Middle frontal gyrus (tissue), 1 donor: ENCODE measurements at regions not wholly inside any gene's neighbourhood (a gene's known extent, or its start where the extent isn't known, plus 50 kb on each side); places are given as distances from the start of the nearest gene placed in this dataset.

Experiments
- DNase-seq: peaks from one replicate; pipeline ENCODE4 v3.0.0-alpha.2; 2015; ENCODE audit warnings: low spot score; ENCODE audit errors: extremely low spot score

DNA sequence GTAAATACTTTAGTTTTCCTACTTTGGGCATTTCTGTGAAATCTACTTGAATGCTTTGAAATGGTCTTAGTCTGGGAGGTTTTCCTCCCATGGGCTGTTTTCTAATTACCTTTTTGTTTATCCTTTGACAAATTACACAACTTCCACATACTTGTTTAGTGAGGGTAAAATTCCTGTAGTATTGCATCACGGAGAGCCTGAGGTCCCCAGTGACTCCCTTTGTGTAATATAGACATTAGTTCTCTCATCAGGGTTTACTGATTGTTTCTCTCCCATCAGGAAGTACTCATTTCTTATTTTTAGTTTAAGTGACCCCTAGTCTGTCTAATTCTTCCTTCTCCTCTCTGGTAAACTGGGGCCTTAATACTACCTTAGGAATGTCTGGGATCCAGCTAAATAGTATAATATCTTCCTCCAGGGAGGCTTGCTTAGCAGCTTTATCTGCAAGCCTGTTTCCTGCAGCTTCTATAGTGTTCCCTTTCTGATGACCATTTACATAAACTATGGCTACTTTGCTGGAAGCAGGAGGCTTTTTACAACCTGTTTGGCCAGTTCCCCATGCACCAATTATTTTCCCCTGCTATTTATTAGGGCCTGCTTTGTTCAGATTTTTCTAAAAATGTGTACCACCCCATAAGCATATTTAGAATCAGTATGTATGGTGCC, 87.2 kb upstream of the XCR1 start:
- no peak for DNase-seq

DNA sequence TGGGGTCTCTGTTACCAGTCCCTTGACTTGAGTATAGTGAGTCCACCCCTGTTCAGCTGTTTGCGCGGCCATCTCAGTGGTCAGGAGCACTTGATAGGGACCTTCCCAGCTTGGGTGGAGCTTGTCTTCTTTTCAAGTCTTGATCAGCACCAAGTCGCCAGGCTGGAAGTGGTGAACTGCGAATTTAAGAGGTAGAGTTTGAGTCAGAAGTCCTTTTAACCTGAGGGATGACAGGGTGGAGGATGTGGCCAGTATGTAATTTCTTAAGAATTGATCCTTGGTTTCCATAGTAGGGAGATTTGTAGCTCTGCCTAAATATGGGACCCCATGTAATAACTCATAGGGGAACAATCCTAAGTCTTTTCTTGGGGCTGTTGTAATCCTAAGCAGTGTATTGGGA, 86.3 kb upstream of the XCR1 start:
- no peak for DNase-seq

DNA sequence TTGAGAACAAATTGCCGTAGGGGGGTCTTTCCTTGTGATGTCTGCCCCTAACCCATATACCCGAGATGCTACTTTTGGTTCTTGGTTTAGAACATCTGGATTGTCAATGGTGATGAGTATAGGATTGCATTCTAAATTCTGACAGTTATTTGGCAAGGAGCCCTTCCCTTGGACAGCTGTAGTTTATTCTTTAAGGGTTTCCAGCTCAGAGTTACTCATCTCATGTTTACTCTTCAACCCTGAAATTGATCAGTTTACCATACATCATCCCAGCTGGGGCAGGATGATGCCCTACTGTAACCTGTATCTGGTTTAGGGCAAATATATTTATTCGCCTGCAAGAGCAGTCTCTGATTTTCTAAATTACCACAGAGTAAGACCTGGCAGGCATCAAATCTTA, 85.7 kb upstream of the XCR1 start:
- DNase-seq: no peak

DNA sequence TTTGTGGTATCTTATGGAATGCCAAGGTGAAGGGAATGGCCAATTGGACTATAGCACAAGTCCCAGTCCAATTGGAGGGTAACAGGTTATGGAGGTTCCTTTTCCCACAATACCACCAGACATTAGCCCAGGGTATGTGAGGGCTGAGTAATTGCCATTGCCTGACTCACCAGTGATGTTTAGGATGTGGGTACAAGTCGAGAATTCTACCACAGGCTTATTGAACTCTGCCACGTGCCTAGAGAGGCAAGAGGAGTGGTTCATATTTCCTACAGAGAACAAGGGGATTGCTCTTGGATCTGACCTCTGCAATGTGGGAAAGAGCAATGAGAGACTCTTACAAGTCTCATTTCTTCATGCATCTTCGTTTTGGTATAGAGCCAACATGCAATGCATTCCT, 85.0 kb upstream of the XCR1 start:
- DNase-seq: no peak

DNA sequence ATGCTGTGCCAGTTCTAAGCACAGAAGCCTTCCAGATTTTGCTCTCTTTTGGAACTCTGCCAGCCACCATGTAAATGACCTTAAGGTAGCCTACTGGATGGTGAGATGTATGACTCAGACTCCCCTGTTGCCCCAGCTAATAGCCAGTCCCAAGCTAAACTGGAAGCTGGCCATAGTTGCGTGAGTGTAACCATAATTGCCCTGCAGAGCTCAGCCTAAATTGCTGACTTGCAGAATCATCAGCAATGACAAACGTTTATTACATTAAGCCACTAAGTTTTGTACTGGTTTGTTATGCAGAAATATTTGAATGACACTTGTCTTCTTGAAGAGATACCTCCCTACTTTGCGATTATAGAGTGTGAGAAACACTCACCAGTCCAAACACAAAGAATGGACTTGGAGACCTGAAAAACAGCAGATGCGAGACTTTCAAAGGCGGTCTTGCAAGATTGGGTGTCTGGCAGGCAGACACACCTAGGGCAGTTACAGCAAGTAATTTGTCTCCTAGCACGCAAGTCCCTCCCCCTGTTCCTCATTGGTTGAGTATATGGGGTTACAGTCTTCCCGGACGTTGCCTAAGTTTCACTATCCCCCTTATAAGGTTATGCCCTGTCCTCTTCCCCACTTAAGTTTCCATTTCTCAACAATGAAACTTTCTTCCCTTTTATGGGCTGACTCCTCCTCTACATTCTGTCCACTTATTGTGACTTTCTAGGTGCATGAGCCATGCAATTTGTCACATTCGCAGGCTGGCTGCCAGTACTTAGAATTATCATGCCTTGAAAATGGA, 83.6 kb upstream of the XCR1 start:
- DNase-seq: no peak

DNA sequence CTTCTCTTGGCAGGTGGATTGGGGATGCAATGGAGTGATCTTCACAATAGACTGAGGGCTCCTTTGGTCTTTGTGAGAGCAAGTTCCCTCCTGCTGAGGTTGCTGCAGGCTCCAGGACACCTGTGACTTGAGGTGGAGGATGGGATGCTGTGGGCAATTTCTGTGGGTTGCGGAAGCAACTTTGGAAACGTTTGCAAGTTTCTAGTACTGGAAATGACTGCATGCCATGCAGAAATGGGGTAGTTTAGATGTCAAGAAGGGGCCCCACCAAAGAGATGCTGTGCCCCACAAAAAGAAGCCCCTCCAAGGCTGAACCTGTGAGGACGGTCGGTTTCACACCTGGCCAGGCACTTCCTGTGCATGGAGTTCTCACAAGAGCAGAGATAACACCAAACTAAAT, 80.4 kb upstream of the XCR1 start:
- DNase-seq: no peak

DNA sequence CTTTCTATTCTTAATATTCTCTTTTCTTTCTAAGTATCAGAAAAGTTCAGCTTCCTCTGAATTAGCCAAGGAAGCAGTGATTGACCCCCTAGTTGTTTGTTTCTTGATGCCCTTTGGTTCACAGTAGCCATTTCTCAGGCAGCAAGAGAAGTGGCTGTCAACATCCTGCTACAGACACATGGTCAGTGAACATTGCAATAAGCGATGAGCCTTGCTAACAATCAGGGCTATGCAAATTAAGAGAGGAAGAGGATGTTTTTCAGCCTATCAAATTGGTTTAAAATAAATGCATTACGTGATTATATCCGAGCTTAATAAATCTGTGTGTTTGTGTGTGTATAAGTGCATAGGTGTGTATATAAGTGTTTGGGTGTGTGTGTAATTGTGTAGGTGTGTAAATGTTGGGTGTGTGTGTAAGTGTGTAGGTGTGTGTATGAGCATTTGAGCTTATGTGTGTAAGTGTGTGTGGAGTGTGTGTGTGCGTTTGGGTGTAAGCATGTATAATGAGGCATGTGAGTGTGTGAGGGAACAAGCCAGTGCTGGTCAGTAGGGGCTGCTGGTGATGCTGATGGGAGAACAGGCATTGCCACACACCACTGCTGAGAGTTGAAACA, 78.1 kb upstream of the XCR1 start:
- DNase-seq: no peak

DNA sequence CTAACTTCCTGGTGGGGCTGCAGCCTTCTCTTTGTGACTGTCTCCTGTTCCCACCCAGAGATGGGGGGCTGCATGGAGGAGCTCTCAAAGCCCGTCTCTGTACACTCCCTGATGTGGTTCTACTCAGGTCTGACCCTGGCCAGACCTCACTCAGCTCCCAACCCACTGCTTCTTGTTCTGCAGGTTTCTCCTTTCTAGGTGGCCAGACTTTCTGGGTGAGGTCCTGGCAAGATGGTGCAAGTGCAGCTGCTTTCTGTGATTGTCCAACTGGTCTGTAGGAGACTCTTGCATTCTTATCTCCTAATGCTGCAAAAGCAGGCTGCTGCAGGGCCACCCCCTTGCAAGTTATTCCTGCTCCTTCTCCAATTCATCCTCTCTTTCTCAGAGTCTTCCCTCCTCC, 77.4 kb upstream of the XCR1 start:
- no peak for DNase-seq

DNA sequence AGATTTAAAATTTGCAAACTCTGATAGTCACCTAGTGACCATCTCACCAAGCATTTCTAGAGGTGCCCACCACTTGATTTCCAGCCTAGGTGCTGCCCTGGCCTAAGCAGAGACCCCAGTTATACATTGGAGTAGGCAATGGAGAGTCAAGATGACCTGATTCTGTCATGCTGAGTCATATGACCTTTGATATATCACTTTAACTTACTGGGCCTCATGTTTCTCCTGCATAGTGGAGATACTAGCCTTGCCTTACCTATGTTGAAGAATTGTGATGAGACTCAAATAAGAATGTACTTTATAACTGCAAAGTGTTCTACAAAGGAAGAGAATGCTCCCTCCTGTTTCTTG, 75.5 kb upstream of the XCR1 start:
- DNase-seq: no peak

DNA sequence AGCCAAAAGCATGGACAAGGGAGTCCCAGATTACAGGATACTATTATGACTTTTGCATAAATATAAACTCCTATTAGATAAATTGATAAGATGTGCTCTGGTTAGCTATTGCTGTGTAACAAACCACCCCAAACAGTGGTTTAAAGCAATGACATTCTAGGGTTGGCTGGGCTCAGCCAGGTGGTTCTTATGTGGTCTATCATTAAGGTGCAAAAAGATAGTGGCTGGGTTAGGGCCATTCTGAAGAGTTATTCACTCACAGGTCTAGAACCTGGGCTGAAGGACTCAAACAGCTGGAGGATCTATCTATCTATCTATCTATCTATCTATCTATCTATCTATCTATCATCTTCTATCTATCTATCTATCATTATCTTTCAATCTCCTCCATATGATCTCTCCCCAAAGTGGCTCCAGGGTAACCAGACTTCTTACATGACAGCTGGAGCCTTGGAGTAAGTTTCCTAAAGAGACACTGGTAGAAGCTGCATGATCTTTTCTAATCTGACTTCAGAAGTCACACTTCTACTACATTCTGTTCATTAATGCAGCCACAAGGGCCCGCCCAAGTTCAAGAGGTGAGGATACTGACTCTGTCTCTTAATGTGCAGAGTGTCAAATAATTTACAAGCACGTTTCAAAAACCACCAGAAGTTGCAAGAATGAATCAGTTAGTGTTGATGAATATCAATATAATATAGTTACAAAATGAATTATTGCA, 74.9 kb upstream of the XCR1 start:
- no peak for DNase-seq

DNA sequence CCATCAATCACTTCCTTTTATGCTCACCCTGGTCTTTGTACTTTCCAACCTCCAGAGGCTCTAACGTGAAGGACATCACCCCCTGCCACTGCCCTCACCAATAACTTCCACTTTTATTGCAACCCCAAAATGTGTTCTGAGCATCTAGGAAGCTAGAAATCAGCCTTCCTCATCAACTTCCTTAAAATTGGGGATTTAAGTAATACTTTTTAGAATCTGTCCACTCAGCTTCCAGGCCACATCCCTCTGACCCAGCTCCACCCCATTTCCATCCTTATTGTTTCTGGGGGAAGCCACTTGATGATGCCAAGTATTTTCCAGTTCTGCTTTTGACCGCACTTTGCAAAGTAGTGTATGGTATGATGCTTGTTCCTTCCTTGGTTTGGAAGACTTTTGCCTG, 73.5 kb upstream of the XCR1 start:
- no peak for DNase-seq

DNA sequence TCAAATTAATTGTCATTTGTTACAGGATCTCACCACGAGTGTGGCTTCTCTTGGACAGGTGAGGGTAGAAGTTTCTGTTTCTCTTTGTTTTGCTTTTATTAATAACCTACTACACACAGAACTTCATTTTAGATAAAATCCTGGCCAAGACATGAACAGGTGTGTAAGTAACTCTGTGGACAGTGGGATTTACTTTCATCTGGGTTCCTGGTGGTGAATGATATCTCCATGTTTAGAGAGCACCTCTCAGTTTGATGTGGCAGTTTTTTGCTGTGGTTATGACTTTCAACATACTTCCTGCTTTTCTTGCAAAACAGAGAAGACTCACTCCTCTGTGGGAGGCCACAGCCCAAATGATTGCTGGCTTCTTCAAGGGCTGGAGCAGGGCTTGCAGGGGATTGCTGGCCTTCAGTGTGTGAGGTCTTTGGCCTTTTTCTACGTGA, 71.1 kb upstream of the XCR1 start:
- DNase-seq: no peak

DNA sequence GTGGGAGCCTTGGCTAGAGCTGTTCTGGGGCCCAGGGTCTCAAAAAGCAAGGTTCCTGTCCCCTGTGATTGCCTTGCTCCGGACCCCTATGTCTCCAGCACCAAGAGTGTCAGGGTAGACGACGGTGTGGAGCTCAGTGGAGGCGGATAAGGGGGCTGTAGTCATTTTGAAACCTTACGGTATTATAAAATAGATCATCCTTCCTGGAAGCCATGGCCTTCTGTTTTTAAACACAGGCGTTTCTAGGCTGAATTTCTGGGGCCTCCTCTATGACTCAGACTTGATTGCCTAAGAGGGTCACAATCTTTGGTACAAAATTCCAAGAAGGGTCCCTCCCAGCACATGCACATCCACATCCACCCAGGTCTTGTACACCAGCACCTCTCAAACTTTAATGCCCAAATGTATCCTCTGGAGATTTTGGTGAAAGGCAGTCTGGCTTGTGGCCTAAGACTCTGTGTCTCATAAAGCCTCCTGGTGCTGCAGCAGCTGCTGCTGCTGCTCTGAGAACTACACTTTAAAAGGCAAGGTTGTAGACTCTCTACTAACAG, 70.5 kb upstream of the XCR1 start:
- no peak for DNase-seq

DNA sequence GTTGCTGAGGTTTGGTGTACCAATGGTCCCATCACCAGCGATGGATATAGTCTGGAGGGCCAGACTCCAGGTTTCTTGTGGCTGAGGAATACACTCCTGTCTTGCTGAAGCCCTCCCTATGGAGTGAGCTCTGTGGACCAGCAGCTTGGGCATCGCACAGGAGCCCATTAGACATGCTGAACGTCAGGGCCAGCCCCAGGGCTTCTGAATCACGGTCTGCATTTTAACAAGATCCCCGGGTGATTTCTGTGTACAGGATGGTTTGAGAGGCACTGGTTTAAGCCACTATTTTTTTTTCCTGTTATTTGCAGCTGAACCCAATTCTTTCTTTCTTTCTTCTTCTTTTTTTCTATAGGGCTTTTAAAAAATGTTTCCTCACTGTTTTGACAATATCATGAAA, 69.5 kb upstream of the XCR1 start:
- DNase-seq: no peak

DNA sequence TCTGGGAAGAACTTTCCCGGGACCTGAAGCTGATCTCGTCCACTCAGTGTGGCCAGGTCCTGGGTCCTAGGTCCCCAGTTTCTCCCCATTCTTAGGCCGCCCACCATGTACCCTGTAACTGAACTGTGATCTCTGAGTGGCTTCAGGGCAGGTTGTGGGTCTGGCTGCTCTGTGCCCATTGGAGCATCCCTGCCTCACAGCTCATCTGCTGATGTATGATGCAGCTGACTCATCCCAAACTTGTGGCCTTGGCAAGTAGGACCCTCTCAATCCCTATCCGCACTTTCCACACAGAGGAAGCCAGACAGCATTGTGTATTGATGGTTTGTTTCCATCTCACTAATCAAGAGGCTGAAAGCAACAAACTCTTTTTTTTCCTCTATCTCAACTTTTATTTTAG, 69.1 kb upstream of the XCR1 start:
- no peak for DNase-seq

DNA sequence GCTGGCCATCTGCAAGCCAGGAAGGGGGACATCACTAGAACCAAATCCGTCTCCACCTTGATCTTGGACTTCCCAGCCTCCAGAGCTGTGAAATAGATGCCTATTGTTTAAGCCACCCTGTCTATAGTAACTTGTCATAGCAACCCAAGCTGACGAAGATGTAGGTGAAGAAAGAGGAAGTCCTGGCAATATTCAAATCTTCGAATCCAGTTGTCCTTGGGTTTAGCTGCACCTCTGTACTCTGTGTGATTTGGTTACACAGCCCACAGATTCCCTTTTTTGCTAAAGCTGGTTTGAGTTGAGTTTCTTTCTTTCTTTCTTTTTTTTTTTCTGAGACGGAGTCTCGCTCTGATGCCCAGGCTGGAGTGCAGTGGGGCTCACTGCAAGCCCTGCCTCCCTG, 68.0 kb upstream of the XCR1 start:
- DNase-seq: no peak

DNA sequence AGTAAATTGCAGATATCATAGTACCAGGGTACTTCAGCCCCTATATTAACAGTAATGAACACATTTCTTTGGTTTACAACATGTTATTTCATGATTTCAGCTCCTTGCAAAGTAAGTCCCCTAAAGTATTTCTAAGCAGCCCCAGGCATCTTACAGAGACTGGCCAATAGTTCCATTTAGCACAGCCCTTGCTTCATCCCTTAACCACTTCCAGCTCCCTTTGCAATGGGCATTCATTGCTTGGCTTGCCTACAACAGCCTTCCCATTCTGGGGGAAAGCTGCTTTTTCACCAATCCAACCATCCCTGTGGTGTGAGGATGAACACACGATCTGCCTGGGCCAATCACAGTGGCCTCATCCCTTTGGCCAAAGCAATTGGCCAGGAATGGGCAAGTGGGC, 67.2 kb upstream of the XCR1 start:
- no peak for DNase-seq

DNA sequence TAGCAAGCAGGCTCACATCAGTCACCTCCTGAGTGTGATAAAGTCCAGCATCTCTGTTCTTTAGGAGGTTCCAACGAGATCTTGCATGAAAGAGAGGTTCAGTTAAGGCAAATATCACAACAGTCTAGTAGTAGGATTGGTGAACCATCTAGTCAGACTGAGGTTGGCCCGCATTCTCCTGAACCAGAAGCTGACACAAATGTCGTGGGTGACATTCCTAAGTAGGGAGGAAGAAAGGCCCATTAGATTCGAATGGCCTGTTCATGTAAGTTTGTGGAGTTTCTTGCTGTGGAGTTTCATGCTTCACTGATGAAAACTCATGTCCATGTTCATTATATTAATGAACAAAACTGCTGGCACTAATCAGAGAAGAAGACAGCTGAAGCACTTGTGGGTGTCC, 66.7 kb upstream of the XCR1 start:
- no peak for DNase-seq

DNA sequence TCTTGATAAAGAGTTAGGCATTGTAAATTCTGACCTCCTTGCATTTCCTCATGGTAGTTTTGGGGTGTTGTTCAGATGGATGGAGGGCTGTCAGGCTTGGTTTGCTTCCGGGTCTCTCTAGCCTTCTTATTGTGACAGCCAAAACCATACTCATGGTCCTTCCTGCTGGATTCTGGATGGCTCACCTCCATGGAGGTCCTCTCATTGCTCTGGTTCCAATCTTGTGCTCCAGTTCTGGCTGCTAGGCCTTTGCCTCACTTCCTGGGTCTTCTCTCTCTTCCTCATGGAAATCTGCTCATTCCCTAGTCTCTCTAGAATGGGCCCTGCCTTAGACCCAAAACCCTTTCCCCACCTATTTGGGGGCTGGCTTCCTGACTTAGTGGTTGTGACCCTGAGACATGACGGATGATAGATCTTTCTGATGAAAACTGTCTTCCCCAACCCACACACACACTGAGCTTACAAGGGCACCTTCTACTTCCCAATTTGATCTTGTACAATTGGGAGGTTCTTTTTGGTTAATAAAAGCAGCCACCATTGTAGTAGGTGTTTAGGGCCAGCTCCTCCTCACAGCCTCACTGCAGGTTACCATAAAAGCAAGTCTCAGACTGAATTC, 66.2 kb upstream of the XCR1 start:
- no peak for DNase-seq

DNA sequence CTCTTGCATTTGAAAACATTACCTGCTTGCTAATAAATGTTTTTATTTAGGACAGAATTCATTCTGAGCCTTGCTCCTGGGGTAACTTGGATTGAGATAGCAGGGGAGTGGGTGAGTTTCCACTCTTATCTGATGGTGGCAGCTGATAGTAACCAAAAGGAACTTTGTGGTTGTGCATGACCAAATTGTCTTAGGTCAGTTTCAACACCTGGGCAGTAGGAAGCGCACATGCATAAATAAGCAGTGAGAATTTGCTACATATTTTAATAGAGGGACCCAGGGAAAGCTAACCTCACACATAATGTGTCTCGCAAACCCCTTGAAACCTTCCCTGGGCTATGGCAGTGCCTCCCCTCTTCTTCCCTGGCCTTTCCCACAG, 65.4 kb upstream of the XCR1 start:
- DNase-seq: no peak
